Osteoblast (primary cell): ENCODE measurements at regions not wholly inside any gene's neighbourhood (a gene's known extent, or its start where the extent isn't known, plus 50 kb on each side); places are given as distances from the start of the nearest gene placed in this dataset.

Experiments
- DNase-seq: peaks from one replicate; pipeline ENCODE4 v3.0.0; 2011; ENCODE audit warnings: low spot score, mixed read lengths; ENCODE audit not compliant: insufficient read length; ENCODE audit errors: missing footprints
- H2AFZ ChIP-seq: 2 replicates; pipeline ENCODE4 v1.6.0; 2011; ENCODE audit warnings: mild to moderate bottlenecking, low read length
- H3K27ac ChIP-seq: 2 replicates; pipeline ENCODE4 v1.5.1; 2011; ENCODE audit warnings: mild to moderate bottlenecking, low read depth, low read length, moderate library complexity
- H3K27me3 ChIP-seq: 2 replicates; pipeline ENCODE4 v1.6.0; 2012; ENCODE audit warnings: mild to moderate bottlenecking, control low read depth, inconsistent platforms, low read length, moderate library complexity; ENCODE audit not compliant: insufficient read depth
- H3K36me3 ChIP-seq: 2 replicates; pipeline ENCODE4 v1.5.1; 2011; ENCODE audit warnings: mild to moderate bottlenecking, low read length, control low read depth, moderate library complexity; ENCODE audit not compliant: insufficient read depth
- H3K4me1 ChIP-seq: 2 replicates; pipeline ENCODE4 v1.5.1; 2011; ENCODE audit warnings: mild to moderate bottlenecking, low read length, control low read depth, moderate library complexity; ENCODE audit not compliant: insufficient read depth
- H3K4me2 ChIP-seq: 2 replicates; pipeline ENCODE4 v1.6.0; 2011; ENCODE audit warnings: mild to moderate bottlenecking, low read length; ENCODE audit not compliant: insufficient read depth
- H3K4me3 ChIP-seq: fragments of 200-600 bp; sonication (generic); 3 replicates; pipeline ENCODE4 v1.5.1; 2012; ENCODE audit warnings: mild to moderate bottlenecking, low read length, inconsistent platforms; ENCODE audit not compliant: insufficient read depth
- H3K79me2 ChIP-seq: 2 replicates; pipeline ENCODE4 v1.6.0; 2012; ENCODE audit warnings: mild to moderate bottlenecking, low read length, control low read depth, inconsistent platforms; ENCODE audit not compliant: insufficient read depth
- H3K9me3 ChIP-seq: 2 replicates; pipeline ENCODE4 v1.5.1; 2011; ENCODE audit warnings: low read depth, low read length, control low read depth
- H4K20me1 ChIP-seq: 2 replicates; pipeline ENCODE4 v1.6.0; 2012; ENCODE audit warnings: mild to moderate bottlenecking, low read length, control low read depth; ENCODE audit not compliant: insufficient read depth
- TF ChIP-seq, protein P1 (sequence below): IDR thresholded peaks from 2 replicates; pipeline ENCODE4 v1.5.1; 2011; ENCODE audit warnings: mild to moderate bottlenecking, low read depth, low read length, moderate library complexity; ENCODE audit errors: extremely low read depth

DNA sequence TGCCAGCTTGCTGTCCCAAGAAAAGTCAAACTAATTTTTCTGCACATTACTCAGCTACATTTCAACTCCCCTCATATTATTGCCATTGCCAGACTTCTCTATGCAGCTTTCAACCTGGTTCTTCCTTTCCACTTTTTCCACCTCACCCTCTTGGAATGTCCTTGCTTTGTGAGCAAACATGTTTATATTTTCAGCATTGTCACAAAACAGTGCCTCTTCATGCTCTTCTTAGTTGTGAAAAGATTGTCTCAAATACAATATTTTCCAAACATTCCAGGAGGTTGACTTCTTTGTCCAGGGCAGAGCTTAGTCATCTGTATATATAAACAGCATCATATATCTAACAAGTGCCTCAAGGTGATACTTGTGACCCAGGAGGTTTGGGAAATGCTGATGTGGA lies 803.3 kb upstream of the CELF4 start:
- no peaks in the 10 kb centered on the region for H3K4me1 ChIP-seq
- H3K36me3 ChIP-seq, result no peaks in the 10 kb centered on the region
- DNase-seq, result no peak
- no peaks in the 10 kb centered on the region for H3K9me3 ChIP-seq
- TF ChIP-seq, protein P1, sequence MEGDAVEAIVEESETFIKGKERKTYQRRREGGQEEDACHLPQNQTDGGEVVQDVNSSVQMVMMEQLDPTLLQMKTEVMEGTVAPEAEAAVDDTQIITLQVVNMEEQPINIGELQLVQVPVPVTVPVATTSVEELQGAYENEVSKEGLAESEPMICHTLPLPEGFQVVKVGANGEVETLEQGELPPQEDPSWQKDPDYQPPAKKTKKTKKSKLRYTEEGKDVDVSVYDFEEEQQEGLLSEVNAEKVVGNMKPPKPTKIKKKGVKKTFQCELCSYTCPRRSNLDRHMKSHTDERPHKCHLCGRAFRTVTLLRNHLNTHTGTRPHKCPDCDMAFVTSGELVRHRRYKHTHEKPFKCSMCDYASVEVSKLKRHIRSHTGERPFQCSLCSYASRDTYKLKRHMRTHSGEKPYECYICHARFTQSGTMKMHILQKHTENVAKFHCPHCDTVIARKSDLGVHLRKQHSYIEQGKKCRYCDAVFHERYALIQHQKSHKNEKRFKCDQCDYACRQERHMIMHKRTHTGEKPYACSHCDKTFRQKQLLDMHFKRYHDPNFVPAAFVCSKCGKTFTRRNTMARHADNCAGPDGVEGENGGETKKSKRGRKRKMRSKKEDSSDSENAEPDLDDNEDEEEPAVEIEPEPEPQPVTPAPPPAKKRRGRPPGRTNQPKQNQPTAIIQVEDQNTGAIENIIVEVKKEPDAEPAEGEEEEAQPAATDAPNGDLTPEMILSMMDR, result no peak
- no peak overlapping the region for H2AFZ ChIP-seq
- no peak overlapping the region for H3K4me2 ChIP-seq
- H3K27me3 ChIP-seq, result no peaks in the 10 kb centered on the region
- no peak overlapping the region for H3K27ac ChIP-seq
- no peaks in the 10 kb centered on the region for H3K79me2 ChIP-seq
- no peaks in the 10 kb centered on the region for H4K20me1 ChIP-seq
- H3K4me3 ChIP-seq, result no peak overlapping the region

DNA sequence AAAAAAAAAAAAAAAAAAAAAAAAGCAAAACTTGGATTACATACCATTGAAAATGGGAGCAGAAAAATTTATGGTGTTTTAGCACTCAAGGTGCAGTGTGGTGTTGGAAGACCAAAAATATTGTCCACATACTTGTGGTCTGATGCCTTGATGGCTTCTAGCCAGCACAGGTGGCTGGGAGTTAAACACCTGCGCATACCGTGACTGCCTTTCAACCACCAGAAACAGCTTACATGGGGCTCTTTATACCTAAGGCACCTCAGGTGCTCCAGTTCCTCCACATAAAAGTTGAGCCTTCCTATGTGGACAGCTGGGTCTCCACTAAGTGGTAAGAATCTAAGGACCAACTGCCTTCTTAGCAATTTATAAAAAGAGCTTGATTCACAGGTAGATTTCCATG lies 802.6 kb upstream of the CELF4 start:
- Histone ChIP-seq H3K4me2 (no peak overlapping the region), H3K4me3 (no peak overlapping the region)

DNA sequence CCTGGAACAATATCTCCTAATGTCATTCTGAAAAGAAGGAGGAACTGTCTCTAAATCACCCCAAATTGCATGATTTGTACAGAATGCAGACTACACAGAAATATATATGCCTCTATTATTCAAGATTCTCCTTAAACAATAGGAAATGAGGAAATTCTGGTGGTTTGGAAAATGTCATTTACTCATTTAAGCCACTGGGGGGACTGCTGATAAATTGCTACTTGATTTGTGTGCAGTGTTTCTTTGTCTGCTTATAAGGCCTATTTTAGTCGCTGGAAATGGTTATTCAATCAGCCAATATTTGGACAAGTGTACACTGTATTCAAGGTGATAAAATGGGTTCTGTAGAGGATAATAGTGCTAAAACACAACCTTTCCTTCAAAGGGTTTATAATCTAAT lies 801.9 kb upstream of the CELF4 start:
- Histone ChIP-seq H3K9me3 (no peaks in the 10 kb centered on the region), H3K4me1 (no peaks in the 10 kb centered on the region), H3K27ac (no peak overlapping the region), H3K36me3 (no peaks in the 10 kb centered on the region), H4K20me1 (no peaks in the 10 kb centered on the region), H3K4me2 (no peak overlapping the region), H3K27me3 (no peaks in the 10 kb centered on the region), H3K4me3 (no peak overlapping the region), H3K79me2 (no peaks in the 10 kb centered on the region), H2AFZ (no peak overlapping the region)
- TF ChIP-seq, protein P1, result no peak
- DNase-seq, result no peak

More for the DNA sequence above, 802.6 kb upstream of the CELF4 start:
- Histone ChIP-seq H2AFZ (no peak overlapping the region), H3K79me2 (no peaks in the 10 kb centered on the region), H3K9me3 (no peaks in the 10 kb centered on the region), H3K4me1 (no peaks in the 10 kb centered on the region), H3K27me3 (no peaks in the 10 kb centered on the region), H3K36me3 (no peaks in the 10 kb centered on the region), H3K27ac (no peak overlapping the region), H4K20me1 (no peaks in the 10 kb centered on the region)
- TF ChIP-seq, protein P1, result no peak
- no peak for DNase-seq

DNA sequence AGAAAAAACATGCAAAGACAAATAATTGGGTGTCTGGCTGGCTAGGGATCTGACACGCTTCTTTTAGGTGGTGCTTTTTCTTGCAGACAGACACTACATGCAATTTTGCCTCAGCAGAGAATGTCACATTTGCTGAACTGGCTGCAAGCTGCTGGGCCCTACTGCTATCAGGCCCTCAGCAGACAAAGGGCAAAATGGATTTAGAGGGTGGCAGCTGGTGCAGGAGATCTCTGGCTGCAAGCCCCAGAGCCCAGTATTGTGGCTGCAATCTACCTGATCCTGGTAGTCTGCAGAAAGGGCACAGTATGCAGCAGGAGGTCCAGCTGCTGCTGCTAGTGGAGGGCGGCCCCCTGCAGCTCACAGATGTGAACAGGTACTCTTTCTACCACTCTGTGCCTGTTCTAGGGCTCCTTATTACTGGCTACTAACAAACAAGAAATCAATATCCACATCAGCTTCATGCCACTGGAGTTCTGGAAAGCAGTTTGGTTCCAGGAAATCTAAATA lies 796.7 kb upstream of the CELF4 start:
- DNase-seq, result no peak
- no peaks in the 10 kb centered on the region for H3K36me3 ChIP-seq
- no peaks in the 10 kb centered on the region for H4K20me1 ChIP-seq
- no peak overlapping the region for H2AFZ ChIP-seq
- H3K9me3 ChIP-seq, result peaks cover 2% of the 10 kb centered on the region
- TF ChIP-seq, protein P1, result no peak
- H3K27me3 ChIP-seq, result no peaks in the 10 kb centered on the region
- H3K4me2 ChIP-seq, result no peak overlapping the region
- H3K27ac ChIP-seq, result no peak overlapping the region
- no peaks in the 10 kb centered on the region for H3K4me1 ChIP-seq
- H3K79me2 ChIP-seq, result no peaks in the 10 kb centered on the region
- no peak overlapping the region for H3K4me3 ChIP-seq
